Gastroesophageal sphincter (tissue), 3 donors: ENCODE measurements at regions not wholly inside any gene's neighbourhood (a gene's known extent, or its start where the extent isn't known, plus 50 kb on each side); places are given as distances from the start of the nearest gene placed in this dataset.

Experiments used
- EP300 ChIP-seq: sonication (generic); formaldehyde crosslinking; IDR thresholded peaks from one replicate; pipeline ENCODE4 v1.6.1; 2017; ENCODE audit warnings: antibody characterized with exemption, mild to moderate bottlenecking
- POLR2AphosphoS5 ChIP-seq: sonication (generic); formaldehyde crosslinking; IDR thresholded peaks from one replicate; pipeline ENCODE4 v1.6.1; 2017; ENCODE audit warnings: antibody characterized with exemption
- TF ChIP-seq, protein P1 (sequence below), 4 experiments: fragments of 200-600 bp in 2 of 4; fragments of 450-650 bp in 2 of 4; sonication (generic) in 1 of 4; IDR thresholded peaks; one replicate each; pipeline ENCODE4 v1.5.1; 2017 to 2019; ENCODE audit warnings: antibody characterized with exemption in 4 of 4, mild to moderate bottlenecking in 2 of 4, moderate library complexity in 2 of 4

DNA sequence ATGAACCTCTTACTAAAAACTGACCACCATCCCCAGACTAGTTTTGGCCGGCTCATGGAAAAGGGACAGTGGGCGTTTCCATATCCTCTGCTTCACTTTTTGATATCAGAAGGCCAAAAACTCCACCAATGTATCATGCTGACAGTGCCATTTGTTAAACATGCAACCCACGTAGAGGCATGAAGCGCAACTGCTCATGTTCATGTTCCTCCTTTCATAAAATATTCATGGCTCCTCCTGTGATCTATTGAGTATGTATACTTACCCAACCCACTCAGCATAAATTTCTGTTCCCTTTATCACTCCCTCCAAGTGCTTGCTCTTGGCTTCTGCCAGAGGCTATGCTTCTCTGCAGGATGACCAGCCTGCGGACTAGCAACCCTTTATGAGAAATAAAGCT lies 58.7 kb upstream of the TGFBR2 start:
- TF ChIP-seq, protein P1, sequence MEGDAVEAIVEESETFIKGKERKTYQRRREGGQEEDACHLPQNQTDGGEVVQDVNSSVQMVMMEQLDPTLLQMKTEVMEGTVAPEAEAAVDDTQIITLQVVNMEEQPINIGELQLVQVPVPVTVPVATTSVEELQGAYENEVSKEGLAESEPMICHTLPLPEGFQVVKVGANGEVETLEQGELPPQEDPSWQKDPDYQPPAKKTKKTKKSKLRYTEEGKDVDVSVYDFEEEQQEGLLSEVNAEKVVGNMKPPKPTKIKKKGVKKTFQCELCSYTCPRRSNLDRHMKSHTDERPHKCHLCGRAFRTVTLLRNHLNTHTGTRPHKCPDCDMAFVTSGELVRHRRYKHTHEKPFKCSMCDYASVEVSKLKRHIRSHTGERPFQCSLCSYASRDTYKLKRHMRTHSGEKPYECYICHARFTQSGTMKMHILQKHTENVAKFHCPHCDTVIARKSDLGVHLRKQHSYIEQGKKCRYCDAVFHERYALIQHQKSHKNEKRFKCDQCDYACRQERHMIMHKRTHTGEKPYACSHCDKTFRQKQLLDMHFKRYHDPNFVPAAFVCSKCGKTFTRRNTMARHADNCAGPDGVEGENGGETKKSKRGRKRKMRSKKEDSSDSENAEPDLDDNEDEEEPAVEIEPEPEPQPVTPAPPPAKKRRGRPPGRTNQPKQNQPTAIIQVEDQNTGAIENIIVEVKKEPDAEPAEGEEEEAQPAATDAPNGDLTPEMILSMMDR (IDR thresholded peaks at IDR 0.05), result no peak
- no peak for TF ChIP-seq POLR2AphosphoS5
- no peak for TF ChIP-seq EP300
